ENCODE measurements at regions not wholly inside any gene's neighbourhood (a gene's known extent, or its start where the extent isn't known, plus 50 kb on each side); places are given as distances from the start of the nearest gene placed in this dataset.

DNA sequence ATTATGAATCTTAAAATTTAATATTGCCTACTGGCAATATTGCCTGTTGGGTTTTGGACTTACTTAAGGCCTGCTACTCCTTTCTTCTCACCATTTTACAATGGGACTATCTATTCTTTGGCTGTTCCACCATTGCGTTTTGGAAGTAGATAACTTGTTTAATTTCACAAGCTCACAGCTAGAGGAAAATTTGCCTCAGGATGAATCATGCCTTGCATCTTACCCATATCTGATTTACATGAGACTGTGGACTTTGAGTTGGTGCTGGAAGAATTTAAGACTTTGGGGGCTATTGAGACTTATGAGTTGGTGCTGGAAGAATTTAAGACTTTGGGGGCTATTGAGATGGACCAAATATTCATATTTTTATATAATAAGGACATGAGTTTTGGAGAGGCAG is 662.6 kb downstream of the METTL15 start:
- DNase-seq = no peak

- no peak for DNase-seq
Measured at GRCh38 chr11:28767574-28767973, 659.4 kb downstream of the METTL15 start.

DNA sequence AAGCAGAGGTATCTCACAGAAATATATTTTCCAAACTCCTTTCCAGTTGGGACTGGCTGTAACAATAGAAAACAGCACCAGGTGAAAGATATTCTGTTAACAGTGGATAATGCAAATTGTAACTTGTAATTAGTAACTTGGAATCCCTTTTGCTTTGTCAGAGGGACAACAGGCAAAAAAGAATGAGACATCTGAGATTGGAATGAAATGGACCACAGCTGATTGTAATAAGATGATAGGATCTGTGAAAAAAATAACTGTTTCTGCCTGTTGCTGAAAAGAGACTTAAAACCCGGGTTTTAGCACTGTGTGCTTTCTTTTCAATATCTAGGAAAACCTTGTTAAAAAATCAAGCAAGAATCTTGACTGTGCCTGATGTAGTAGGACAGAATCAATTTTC is 655.7 kb downstream of the METTL15 start:
- DNase-seq = no peak

GRCh38 chr11:28763151-28763550 is 655.0 kb downstream of the METTL15 start:
- no peak for DNase-seq

DNA sequence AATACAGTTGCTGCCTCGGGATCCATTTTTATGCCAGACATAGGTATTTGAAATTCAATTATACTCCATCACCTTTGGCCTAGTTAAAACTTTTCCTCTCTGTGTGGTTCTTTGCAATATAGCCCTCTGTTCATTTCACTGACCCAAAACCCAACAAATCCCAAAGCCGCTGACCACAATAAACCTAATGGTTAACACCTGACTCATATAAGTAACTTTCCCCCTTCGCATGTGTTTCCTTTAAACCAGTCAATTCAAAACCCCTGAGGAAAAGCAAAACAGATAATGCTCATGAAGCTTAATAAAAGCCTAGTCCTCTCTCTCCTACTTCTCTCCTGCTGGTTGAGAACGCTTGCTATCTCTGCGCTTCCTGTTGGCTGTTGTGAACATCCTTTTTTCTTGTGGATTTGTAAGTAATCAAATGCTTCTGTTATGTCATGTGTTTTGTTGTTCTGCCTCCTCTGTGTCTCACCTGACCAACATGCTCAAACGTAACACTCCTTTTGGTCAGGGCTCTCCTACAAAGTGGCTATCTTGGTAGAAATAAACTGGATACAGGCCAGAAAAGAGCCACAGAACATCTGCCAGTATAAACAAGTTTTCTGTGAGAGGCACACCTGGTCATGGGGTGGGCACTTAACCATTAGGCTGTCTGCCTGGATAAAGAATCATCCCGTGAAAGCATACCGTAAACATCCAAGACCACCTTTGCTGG is 652.6 kb downstream of the METTL15 start:
- no peak for DNase-seq

- no peak for DNase-seq
Measured at GRCh38 chr11:28759311-28759710, 651.1 kb downstream of the METTL15 start.

- DNase-seq = no peak
Measured at GRCh38 chr11:28757725-28758515, 649.7 kb downstream of the METTL15 start.

DNA sequence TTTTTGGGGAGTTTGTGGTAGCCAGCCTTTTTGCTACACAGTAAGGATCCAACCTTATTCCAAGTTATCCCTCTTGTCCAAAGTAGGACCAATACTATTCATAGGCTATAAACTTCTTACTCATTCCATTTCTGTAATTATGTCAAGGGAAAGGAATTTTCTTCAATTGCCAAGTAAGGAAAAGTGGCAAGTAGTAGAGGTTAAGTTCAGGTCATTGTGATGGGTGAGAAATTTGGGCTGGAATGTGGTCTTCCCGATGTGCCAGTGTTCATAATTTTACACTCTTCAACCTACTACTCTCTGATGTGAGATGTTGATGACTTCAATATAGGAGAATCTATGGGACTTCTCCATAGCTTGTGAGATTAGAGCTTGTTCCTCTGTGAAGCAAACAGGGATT is 648.8 kb downstream of the METTL15 start:
- no peak for DNase-seq

DNA sequence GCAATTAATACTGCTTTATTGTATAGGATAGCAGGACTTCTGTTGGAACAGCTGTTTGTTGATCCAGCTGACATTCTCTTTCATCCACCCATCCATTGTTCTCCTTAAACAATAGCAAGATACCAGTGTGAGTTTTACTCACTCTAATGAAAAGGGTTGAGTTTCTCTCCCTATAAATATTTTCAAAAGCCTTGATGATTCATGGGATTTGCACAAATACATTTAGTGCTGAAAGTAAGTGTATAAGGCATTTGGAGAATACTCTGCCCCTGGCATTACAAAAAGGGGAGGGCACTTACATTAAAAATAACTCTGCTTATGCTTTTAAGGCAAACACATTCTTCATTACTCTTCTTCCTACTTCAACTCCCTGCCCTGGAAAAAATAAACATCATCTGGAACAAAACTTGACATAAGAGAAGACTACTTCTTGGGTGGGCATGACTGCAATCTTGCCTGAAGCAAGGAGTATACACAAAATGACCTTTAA is 634.9 kb downstream of the METTL15 start:
- no peak for DNase-seq

- no peak for DNase-seq
Measured at GRCh38 chr11:28739489-28740280, 631.5 kb downstream of the METTL15 start.

GRCh38 chr11:28738549-28738948 is 630.4 kb downstream of the METTL15 start:
- DNase-seq = no peak

DNA sequence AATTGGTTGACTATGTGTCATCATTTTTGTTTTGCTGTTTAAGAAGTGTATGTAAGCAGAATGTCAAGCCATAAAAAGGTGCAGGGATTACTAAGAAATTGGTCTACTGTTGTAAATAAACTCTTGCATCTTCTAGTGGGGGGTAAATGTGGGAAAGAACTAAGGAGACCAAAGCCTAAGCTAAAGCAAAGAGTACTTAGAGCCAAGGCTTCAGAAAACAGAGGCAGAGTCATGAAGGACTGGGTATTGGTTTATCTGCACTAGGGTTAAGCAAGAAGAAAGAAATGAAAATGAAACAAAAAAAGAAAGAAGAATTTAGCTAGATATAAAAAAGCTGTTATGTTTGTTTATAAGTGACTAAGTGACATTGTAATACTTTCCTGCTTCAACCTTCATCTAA is 628.1 kb downstream of the METTL15 start:
- no peak for DNase-seq

DNA sequence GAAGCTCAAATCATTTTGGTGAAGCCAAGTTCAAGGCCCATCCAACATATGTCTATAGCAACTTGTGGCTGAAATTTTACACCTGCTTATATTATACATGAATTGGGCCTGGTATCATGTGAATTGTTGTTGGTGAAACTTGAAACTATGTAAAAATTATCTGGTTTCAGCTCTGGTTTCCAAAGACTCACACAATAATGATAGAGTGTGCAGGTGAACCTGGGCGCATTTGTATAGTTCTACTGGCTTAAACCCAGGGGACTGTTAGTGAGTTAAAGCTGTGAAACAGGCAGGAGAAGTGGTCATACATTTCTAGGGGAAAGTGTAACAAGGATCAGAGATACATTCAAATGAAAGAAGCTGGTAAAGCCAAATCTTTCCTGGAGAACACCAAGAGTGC is 627.3 kb downstream of the METTL15 start:
- DNase-seq = no peak

DNA sequence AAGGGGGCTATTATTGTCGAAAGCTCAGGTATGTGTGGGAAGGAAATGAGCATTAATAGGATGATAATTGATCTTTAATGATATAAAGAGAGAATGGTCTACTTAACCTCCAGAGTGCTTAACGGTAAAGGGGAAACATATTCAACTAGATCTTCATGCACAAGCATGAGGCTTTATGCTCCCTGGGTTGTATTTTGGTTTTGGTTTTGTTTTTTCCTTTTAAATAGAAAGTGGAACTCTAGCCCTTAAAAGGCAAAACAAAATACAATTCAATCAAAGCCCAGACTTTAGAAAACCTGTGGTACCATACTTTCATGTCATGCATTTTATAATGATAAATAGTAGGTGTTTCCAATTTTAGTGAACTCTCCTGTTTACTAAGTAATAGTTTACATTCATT is 622.7 kb downstream of the METTL15 start:
- DNase-seq = no peak

GRCh38 chr11:28730336-28730735 is 622.1 kb downstream of the METTL15 start:
- DNase-seq = no peak

DNA sequence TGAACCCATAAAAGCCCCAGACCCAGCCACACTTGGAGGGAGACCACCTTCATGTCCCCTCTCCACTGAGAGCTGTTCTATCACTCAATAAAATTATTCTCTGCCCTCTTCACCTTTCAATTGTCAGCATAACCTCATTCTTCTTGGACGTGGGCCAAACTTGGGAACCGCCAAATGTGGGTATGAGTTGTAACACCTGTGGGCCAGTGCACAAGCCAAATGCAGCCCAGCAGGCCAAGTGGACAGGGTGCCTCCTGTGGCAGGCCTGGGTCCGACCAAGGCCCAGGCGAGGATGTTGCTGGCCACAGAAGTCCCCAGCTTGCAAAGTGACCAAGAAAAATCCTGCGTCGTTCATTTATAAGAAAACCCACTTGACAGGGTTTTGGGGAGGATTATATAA is 621.2 kb downstream of the METTL15 start:
- no peak for DNase-seq

DNA sequence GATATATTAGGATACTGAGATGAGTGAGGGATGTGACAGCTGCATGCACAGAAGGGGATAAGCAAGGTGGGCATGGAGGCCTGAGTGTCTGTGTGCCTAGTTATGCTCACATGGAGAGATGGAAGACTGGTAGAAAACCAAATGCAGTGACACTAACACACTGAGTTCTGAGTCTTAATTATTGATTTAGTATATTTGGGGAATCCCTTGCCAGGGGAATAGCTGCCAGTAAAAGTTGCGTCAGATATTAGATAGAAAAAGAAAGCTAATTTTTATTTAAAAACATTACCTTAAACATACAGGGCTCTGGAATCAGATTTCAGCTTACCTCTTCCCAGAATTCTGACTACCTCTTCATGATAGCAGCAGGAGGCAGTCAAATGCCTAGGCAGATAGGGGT is 620.5 kb downstream of the METTL15 start:
- no peak for DNase-seq

DNA sequence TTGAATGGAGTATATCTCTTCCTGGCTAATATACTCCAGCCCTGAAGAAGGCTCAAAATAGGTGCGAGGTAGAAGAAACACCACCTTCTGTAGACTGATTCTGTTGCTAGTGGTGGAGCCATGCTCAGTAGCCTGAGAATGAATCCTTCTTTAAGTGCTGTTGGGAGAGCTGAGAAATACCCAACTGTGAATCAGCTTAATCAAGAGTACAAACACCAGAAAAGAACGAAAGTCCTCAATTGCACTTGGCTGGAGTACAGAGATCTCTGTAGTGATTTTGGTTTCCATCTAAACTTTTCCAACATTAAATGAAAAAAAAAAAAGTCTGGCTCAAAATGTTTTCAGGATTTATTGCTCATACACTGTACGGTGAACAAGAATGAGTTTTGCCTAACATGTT is 619.1 kb downstream of the METTL15 start:
- DNase-seq = no peak

- no peak for DNase-seq
Measured at GRCh38 chr11:28726432-28726831, 618.2 kb downstream of the METTL15 start.

DNA sequence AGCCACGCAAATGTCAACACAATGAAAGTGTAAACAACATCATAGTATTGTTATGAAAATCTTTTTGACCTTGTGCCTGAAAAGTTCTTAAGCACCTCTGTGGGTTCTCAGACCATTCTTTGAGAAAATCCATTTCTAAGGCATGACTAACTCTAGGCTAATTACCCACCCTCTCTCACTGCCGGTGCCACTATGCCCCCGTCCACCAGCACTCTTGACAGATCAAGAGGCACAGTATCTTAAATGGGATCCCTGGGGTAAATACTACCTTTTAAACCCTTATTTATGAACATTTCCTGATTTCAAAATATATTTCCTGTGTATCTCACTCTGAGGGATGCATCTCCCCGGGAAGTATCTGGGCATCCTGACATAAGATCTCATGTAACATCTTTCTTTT is 607.5 kb downstream of the METTL15 start:
- DNase-seq = no peak

- no peak for DNase-seq
Measured at GRCh38 chr11:28713850-28714249, 605.7 kb downstream of the METTL15 start.

DNA sequence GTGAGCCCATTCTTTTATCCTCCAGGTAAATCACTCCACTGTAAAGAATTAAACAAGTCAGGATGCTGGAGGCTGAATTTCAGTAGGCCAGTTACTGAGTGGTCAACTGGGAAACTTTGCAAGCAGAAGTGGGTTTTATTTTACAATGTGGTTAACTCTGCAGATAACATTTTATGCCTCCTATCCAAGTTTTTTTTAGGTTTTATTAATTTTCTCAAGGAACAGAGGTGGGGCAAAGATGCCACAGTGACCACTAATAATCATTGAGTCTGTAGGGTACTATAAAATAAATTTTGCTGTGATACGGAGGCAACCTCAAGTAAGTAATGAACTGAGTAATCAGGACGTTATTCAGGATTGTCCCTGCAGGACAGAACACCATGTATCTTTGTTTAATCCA is 599.9 kb downstream of the METTL15 start:
- DNase-seq = no peak

DNA sequence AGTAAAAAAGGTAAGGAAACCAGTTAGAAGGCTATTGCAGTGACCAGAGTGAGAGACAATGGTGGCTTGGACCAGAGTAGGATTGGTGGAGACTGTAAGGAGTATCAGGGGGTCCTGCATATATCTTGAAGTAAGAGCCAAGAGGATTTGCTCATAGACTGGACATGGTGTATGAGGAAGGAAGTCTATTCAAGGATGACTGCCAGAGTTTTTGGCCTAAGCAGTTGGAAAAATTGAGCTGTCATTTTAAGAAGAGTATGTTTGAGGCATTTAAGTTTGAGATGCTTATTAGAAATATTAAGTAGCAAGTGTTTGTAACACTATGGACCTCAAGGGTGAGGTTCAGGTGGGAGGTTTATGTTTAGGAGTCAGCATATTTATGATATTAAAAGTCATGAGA is 596.6 kb downstream of the METTL15 start:
- no peak for DNase-seq

DNA sequence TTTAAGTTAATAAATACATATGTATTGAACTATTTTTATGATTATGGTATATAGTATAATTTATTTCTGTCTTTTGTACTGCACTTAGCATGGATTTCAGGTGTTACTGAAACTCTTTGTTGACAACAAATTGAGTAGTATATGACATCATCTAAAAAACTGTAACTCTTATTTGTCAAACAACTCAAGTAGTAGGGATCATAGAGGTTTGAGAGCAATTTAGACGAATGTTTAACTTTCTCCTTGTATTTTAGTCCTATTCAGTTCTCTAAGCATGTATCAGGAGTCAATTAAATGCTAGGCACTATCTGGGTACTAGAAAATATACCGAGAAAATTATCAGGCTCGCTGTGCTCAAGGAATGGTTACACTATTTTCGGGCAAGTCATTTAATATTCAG is 595.2 kb downstream of the METTL15 start:
- no peak for DNase-seq
